ENCODE measurements at regions not wholly inside any gene's neighbourhood (a gene's known extent, or its start where the extent isn't known, plus 50 kb on each side); places are given as distances from the start of the nearest gene placed in this dataset.

- peaks cover 0 to 3% (median 0%) of the 10 kb centered on the region in 7 donors for H3K9me3 Mint-ChIP-seq
- H3K36me3 Mint-ChIP-seq, result no peaks in the 10 kb centered on the region
- H3K27ac ChIP-seq (ENCODE audit: low read depth in 1 of 2, low read length in 2 of 2), result no peak overlapping the region
- H3K9ac ChIP-seq (ENCODE audit: insufficient read depth, low read length, poor library complexity, severe bottlenecking), result no peak overlapping the region
- no peaks in the 10 kb centered on the region for H3K79me2 ChIP-seq (ENCODE audit: insufficient read depth, low read length)
- H3K4me3 ChIP-seq (replicated peaks in 1 of 3; ENCODE audit: low read depth in 2 of 3, low read length in 3 of 3), result no peak overlapping the region
- no peaks in the 10 kb centered on the region for H3K27me3 ChIP-seq (ENCODE audit: control insufficient read depth in 2 of 2, insufficient read depth in 2 of 2, low read length in 2 of 2)
- TF ChIP-seq CTCF (IDR thresholded peaks at IDR 0.05), result no peak
- H3K4me1 Mint-ChIP-seq, result no peaks in the 10 kb centered on the region
- intact Hi-C loops (cut with micrococcal nuclease), result no loop called here
- H3K27me3 Mint-ChIP-seq (ENCODE audit: low read depth in 3 of 3), result no peaks in the 10 kb centered on the region
- no peaks in the 10 kb centered on the region for H4K20me1 ChIP-seq (ENCODE audit: insufficient read depth, low read length)
- no peak overlapping the region for H3K4me2 ChIP-seq (replicated peaks; ENCODE audit: extremely low read depth, low read length, poor library complexity, severe bottlenecking)
- H3K36me3 ChIP-seq (replicated peaks in 1 of 2; ENCODE audit: control insufficient read depth in 1 of 2, insufficient read depth in 2 of 2, low read length in 2 of 2), result no peaks in the 10 kb centered on the region
- 100% methylated on average over 6 of the region's 12 CpGs for WGBS (ENCODE audit: insufficient coverage)
- DNase-seq, result no peak
- H3K4me1 ChIP-seq (ENCODE audit: control insufficient read depth in 1 of 2, insufficient read depth in 2 of 2, low read length in 2 of 2), result no peaks in the 10 kb centered on the region
- no peak overlapping the region for H3K27ac Mint-ChIP-seq
- H3K4me3 Mint-ChIP-seq, result no peak overlapping the region
- H2AFZ ChIP-seq (ENCODE audit: insufficient read depth, low read depth, low read length, poor library complexity, severe bottlenecking), result no peak overlapping the region
- no peaks in the 10 kb centered on the region for H3K9me3 ChIP-seq (replicated peaks in 1 of 2; ENCODE audit: control insufficient read depth in 1 of 2, insufficient read depth in 1 of 2, low read length in 2 of 2)
These were observed 546.8 kb downstream of the PRKD1 start for GRCh38 chr14:29380826-29381225.

- Mint-ChIP-seq H3K27me3 (ENCODE audit: low read depth in 3 of 3) (no peaks in the 10 kb centered on the region), H3K4me3 (no peak overlapping the region), H3K36me3 (no peaks in the 10 kb centered on the region), H3K9me3 (peaks cover 0 to 3% (median 0%) of the 10 kb centered on the region in 7 donors), H3K4me1 (no peaks in the 10 kb centered on the region), H3K27ac (no peak overlapping the region)
- intact Hi-C loops (cut with micrococcal nuclease), result no loop called here
- no peaks in the 10 kb centered on the region for H4K20me1 ChIP-seq (ENCODE audit: insufficient read depth, low read length)
- H3K4me2 ChIP-seq (replicated peaks; ENCODE audit: extremely low read depth, low read length, poor library complexity, severe bottlenecking), result no peak overlapping the region
- no peaks in the 10 kb centered on the region for H3K9me3 ChIP-seq (replicated peaks in 1 of 2; ENCODE audit: control insufficient read depth in 1 of 2, insufficient read depth in 1 of 2, low read length in 2 of 2)
- H3K27ac ChIP-seq (ENCODE audit: low read depth in 1 of 2, low read length in 2 of 2), result no peak overlapping the region
- no CpG with 5 or more reads among the region's 2 CpGs for WGBS (ENCODE audit: insufficient coverage)
- no peak for TF ChIP-seq CTCF (IDR thresholded peaks at IDR 0.05)
- H3K79me2 ChIP-seq (ENCODE audit: insufficient read depth, low read length), result no peaks in the 10 kb centered on the region
- H3K4me3 ChIP-seq (replicated peaks in 1 of 3; ENCODE audit: low read depth in 2 of 3, low read length in 3 of 3), result no peak overlapping the region
- H3K27me3 ChIP-seq (ENCODE audit: control insufficient read depth in 2 of 2, insufficient read depth in 2 of 2, low read length in 2 of 2), result no peaks in the 10 kb centered on the region
- H3K4me1 ChIP-seq (ENCODE audit: control insufficient read depth in 1 of 2, insufficient read depth in 2 of 2, low read length in 2 of 2), result no peaks in the 10 kb centered on the region
- no peak for DNase-seq
- H3K36me3 ChIP-seq (replicated peaks in 1 of 2; ENCODE audit: control insufficient read depth in 1 of 2, insufficient read depth in 2 of 2, low read length in 2 of 2), result no peaks in the 10 kb centered on the region
- no peak overlapping the region for H3K9ac ChIP-seq (ENCODE audit: insufficient read depth, low read length, poor library complexity, severe bottlenecking)
- no peak overlapping the region for H2AFZ ChIP-seq (ENCODE audit: insufficient read depth, low read depth, low read length, poor library complexity, severe bottlenecking)
These were observed 539.1 kb downstream of the PRKD1 start for GRCh38 chr14:29388571-29388970.
